Activated B cell treated with CpG ODN at 0.5 μM for 24 hours (primary cell): ENCODE measurements at regions not wholly inside any gene's neighbourhood (a gene's known extent, or its start where the extent isn't known, plus 50 kb on each side); places are given as distances from the start of the nearest gene placed in this dataset.

ENCODE experiments used
- ATAC-seq: fragments of 200-7000 bp; cut with Tn5 transposase; one replicate; pipeline ENCODE4 v1.10.0; 2021; ENCODE audit warnings: low read depth, mild to moderate bottlenecking, moderate library complexity
- CTCF ChIA-PET: fragments of 350-600 bp; sonication (Branson Sonifier 250); formaldehyde crosslinking; loops from one replicate; lab custom pipeline; 2021; ENCODE audit warnings: antibody characterized with exemption; lab: Charles Lee
- POLR2A ChIA-PET: fragments of 350-600 bp; sonication (Branson Sonifier 250); formaldehyde crosslinking; loops from one replicate; lab custom pipeline; 2021; ENCODE audit warnings: antibody characterized with exemption; lab: Charles Lee
- DNase-seq: peaks from one replicate; pipeline ENCODE4 v3.0.0; 2022
- H3K27ac Mint-ChIP-seq: one replicate; pipeline ENCODE4 v1.8.0; 2020; ENCODE audit warnings: mixed read lengths
- H3K27me3 Mint-ChIP-seq: one replicate; pipeline ENCODE4 v1.8.0; 2021; ENCODE audit warnings: mixed read lengths
- H3K36me3 Mint-ChIP-seq: one replicate; pipeline ENCODE4 v1.8.0; 2021; ENCODE audit warnings: low read depth, mixed read lengths
- H3K4me1 Mint-ChIP-seq: one replicate; pipeline ENCODE4 v1.8.0; 2021; ENCODE audit warnings: mixed read lengths
- H3K4me3 Mint-ChIP-seq: one replicate; pipeline ENCODE4 v1.8.0; 2020; ENCODE audit warnings: mild to moderate bottlenecking, mixed read lengths
- H3K9me3 Mint-ChIP-seq: one replicate; pipeline ENCODE4 v1.8.0; 2020; ENCODE audit warnings: mixed read lengths
- CTCF ChIP-seq: fragments of 200-600 bp; IDR thresholded peaks from one replicate; pipeline ENCODE4 v1.8.0; 2022; ENCODE audit warnings: antibody characterized with exemption, mild to moderate bottlenecking
- intact Hi-C: fragments of 100-400 bp; cut with micrococcal nuclease; formaldehyde crosslinking; loops from one replicate; pipeline ENCODE4 v1.15.1; 2024

GRCh38 chr2:23005469-23005868 lies 379.5 kb upstream of the KLHL29 start:
- H3K27me3 Mint-ChIP-seq, result no peaks in the 10 kb centered on the region
- no peaks in the 10 kb centered on the region for H3K9me3 Mint-ChIP-seq
- no peaks in the 10 kb centered on the region for H3K4me1 Mint-ChIP-seq
- ChIA-PET CTCF (no interaction called here), POLR2A (no interaction called here)
- H3K4me3 Mint-ChIP-seq, result no peak overlapping the region
- no peak overlapping the region for H3K27ac Mint-ChIP-seq
- intact Hi-C loops, result no loop called here
- no peak for TF ChIP-seq CTCF
- ATAC-seq (no peak), DNase-seq (no peak)
- no peaks in the 10 kb centered on the region for H3K36me3 Mint-ChIP-seq

GRCh38 chr2:23007631-23008235 lies 377.2 kb upstream of the KLHL29 start:
- Mint-ChIP-seq H3K27me3 (no peaks in the 10 kb centered on the region), H3K36me3 (no peaks in the 10 kb centered on the region), H3K27ac (no peak overlapping the region), H3K4me3 (no peak overlapping the region), H3K4me1 (no peaks in the 10 kb centered on the region), H3K9me3 (no peaks in the 10 kb centered on the region)
- POLR2A ChIA-PET, result no interaction called here
- no peak for DNase-seq
- ATAC-seq, result no peak
- CTCF ChIA-PET, result no interaction called here
- TF ChIP-seq CTCF, result no peak
- intact Hi-C loops, result no loop called here

DNA sequence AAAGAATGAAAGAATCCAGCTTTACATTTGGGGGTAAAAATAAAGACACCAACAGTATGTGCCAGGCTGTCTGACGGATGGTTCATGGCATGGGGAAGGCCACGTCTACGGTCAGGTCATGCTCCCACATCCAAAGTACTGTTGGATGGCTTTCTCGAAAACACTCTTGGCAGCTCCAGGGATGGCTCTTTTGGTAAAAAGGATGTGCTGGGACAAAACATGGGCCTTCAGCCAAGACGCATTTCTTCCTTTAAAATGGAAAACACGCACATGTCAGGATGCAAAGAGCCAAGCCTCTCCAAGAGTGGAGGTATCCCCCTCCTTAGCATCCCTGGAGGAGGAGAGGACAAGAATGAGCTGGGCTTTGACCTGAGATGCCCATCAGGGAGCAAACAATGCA lies 376.5 kb upstream of the KLHL29 start:
- no peak overlapping the region for H3K4me3 Mint-ChIP-seq
- ChIA-PET CTCF (no interaction called here), POLR2A (no interaction called here)
- ATAC-seq (no peak), DNase-seq (no peak)
- TF ChIP-seq CTCF, result no peak
- H3K27ac Mint-ChIP-seq, result no peak overlapping the region
- no peaks in the 10 kb centered on the region for H3K36me3 Mint-ChIP-seq
- no peaks in the 10 kb centered on the region for H3K27me3 Mint-ChIP-seq
- H3K9me3 Mint-ChIP-seq, result no peaks in the 10 kb centered on the region
- intact Hi-C loops, result no loop called here
- no peaks in the 10 kb centered on the region for H3K4me1 Mint-ChIP-seq

DNA sequence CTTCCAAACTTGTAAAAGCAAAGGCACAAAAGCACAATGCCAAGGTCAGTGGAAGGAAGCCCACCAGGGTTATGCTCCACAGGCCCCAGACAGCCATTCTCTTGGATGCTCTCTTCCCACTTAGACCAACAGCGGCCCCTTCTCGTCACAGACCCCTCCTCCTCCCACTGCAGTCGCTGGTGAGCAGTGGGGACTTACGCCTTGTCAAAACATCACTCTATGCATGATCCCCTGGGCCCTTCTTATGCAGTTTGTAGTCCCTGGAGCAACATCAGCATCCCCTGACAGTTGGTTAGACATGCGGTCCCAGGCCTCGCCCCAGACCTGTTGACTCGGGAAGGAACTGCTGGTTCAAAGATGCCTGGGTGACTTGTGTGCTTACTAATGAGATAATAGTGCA lies 376.0 kb upstream of the KLHL29 start:
- no peak overlapping the region for H3K27ac Mint-ChIP-seq
- no peaks in the 10 kb centered on the region for H3K9me3 Mint-ChIP-seq
- H3K36me3 Mint-ChIP-seq, result no peaks in the 10 kb centered on the region
- ATAC-seq (no peak), DNase-seq (no peak)
- CTCF ChIA-PET, result no interaction called here
- H3K4me3 Mint-ChIP-seq, result no peak overlapping the region
- POLR2A ChIA-PET, result no interaction called here
- intact Hi-C loops, result no loop called here
- H3K27me3 Mint-ChIP-seq, result no peaks in the 10 kb centered on the region
- H3K4me1 Mint-ChIP-seq, result no peaks in the 10 kb centered on the region
- no peak for TF ChIP-seq CTCF

DNA sequence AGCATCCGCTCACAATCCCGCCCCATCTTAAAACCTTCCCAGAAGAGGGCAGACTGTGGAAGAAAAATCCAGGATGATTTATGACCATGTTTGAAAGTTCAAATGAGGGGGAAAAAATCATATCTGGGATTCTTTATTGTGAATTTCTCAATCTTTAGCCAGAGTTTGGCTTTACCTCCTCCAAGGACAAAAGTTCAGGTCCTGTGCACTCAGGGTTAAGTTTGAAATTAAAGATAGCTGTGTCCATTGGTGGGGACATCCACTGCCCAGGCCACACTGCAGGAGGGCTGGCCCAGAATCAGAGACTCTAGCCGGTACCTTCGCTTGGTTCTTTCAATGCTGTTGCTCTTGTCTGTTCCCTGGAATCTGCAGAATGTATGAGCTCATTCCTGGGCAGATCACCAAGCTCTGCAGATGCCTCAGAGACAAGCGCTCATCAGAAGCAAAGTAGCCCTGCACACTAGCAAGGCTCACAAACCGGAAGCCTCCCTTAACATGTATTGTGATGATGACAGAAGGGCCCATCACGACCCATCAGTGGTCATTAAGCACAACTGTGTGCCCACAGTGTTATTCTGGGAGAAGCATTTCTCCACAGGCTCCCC lies 375.3 kb upstream of the KLHL29 start:
- H3K36me3 Mint-ChIP-seq, result no peaks in the 10 kb centered on the region
- H3K27me3 Mint-ChIP-seq, result no peaks in the 10 kb centered on the region
- DNase-seq (no peak), ATAC-seq (no peak)
- no peaks in the 10 kb centered on the region for H3K4me1 Mint-ChIP-seq
- H3K4me3 Mint-ChIP-seq, result no peak overlapping the region
- CTCF ChIA-PET, result no interaction called here
- no peaks in the 10 kb centered on the region for H3K9me3 Mint-ChIP-seq
- POLR2A ChIA-PET, result no interaction called here
- intact Hi-C loops, result no loop called here
- no peak for TF ChIP-seq CTCF
- H3K27ac Mint-ChIP-seq, result no peak overlapping the region
